ENCODE measurements at regions not wholly inside any gene's neighbourhood (a gene's known extent, or its start where the extent isn't known, plus 50 kb on each side); places are given as distances from the start of the nearest gene placed in this dataset.
"Not testable (repeated sequence)": the region's sequence is repeated elsewhere in the genome, so short reads cannot be mapped to it uniquely, and the experiment has no call there.

GRCh38 chr2:234869164-234869563, 82.7 kb upstream of the SH3BP4 start:
- TF ChIP-seq CTCF (IDR thresholded peaks at IDR 0.05; ENCODE audit: low read depth, low read length) = no peak

DNA sequence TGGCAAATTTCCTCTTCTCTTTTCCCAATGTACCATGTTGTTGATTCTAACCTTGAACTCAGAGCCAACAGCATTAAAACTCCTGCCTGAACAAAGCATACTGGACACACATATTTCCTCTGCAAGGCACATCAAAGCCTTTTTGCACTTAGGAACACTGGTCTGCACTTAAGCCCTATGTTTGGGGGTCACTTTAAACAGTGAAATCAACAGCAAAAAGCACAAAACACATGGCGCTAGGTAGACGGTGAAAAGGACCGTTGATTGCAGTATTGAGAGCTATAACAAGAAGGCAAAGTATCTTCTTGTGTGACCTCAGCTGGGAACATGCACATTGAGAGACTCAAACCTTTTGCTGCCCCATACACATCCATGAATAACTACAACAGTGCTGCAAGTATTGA, 83.9 kb upstream of the SH3BP4 start:
- no peak for TF ChIP-seq CTCF (IDR thresholded peaks at IDR 0.05; ENCODE audit: low read depth, low read length)
- no peak for DNase-seq (ENCODE audit: extremely low read depth, low read depth)

More at GRCh38 chr2:234869164-234869563, 82.7 kb upstream of the SH3BP4 start:
- no peak for DNase-seq (ENCODE audit: extremely low read depth, low read depth)

GRCh38 chr2:234865586-234865985, 86.2 kb upstream of the SH3BP4 start:
- no peak for TF ChIP-seq CTCF (IDR thresholded peaks at IDR 0.05; ENCODE audit: low read depth, low read length)
- no peak for DNase-seq (ENCODE audit: extremely low read depth, low read depth)

DNA sequence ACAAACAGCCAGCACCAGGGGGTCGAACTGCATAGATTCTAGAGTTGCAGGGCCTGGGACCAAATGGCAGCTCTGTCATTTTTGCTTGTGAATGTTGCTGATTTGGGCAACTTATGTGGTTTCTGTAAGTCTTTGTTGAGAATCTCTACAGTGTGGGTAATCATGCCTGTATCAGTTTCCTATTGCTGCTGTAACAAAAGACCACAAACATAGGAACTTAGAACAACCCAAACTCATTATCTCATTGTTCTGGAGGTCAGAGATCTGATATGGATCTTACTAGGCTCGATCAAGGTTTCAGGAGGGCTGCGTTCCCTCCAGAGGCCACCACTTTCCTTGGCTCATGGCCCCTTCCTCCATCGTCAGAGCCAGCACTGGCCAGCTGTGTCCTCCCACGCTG, 86.8 kb upstream of the SH3BP4 start:
- no peak for TF ChIP-seq CTCF (IDR thresholded peaks at IDR 0.05; ENCODE audit: low read depth, low read length)
- no peak for DNase-seq (ENCODE audit: extremely low read depth, low read depth)

DNA sequence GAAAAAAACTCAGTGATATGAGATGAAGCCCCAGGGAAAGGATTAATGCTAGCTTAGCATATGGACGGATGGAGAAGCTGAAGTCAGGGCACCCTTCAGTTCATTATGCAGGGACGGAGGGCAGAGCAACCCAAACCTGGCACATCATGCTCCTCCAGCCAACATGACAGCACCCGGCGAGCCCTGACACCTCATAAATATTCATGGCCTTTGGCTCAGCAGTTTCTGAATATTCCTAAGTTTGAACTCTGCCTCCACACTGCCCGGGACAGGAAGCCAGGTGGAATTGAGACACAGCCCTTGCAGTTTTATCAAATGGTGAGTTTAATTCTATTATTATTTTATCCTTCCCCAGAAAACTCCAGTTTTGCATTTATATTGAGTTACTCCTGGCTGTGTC, 87.3 kb upstream of the SH3BP4 start:
- DNase-seq (ENCODE audit: extremely low read depth, low read depth) = no peak
- no peak for TF ChIP-seq CTCF (IDR thresholded peaks at IDR 0.05; ENCODE audit: low read depth, low read length)

DNA sequence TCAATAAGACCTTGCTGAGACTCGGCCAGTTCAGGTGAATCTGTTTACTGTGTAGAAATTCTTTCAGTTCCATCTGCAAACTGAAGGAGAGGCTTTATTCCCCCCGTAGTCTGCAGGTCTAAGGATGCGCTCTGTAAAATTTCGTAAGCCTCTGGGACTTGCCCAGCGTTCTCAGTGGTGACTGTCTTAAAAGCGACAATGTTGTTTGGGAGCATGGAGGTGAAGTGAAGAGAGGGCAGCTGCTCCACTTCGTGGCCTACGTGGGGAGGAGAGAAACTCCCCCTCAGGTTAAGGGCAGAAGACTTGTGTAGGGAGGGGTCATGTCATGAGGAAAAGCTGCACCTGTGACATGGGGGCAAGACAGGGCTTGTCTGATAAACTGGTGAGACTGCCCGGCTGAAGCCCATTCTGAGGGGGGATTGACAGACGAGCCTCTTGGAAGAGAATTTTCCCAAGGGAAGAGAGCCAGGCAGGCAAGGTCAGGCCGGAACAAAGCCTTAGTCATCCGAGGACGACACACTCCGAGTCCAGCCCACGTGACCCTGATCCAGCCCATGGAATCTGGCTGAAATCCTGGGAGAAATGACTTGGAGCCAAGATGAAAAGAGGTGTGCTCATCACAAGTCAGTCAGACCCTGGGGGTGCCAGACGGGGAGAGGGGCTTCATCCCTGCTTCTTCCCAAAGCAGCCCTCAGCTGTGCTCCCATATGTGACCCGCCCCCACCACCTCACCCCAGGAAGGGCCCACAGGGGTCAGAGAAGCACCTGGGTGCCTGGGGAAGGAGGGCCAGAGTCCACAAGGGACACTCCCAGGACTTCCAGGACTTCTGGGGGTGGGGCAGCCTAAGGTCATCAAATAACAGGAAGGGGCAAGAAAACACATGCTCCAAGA, 88.5 kb upstream of the SH3BP4 start:
- DNase-seq (ENCODE audit: extremely low read depth, low read depth) = no peak
- no peak for TF ChIP-seq CTCF (IDR thresholded peaks at IDR 0.05; ENCODE audit: low read depth, low read length)

- no peak for TF ChIP-seq CTCF (IDR thresholded peaks at IDR 0.05; ENCODE audit: low read depth, low read length)
- no peak for DNase-seq (ENCODE audit: extremely low read depth, low read depth)
Observed at GRCh38 chr2:234861841-234862735, 89.7 kb upstream of the SH3BP4 start.

DNA sequence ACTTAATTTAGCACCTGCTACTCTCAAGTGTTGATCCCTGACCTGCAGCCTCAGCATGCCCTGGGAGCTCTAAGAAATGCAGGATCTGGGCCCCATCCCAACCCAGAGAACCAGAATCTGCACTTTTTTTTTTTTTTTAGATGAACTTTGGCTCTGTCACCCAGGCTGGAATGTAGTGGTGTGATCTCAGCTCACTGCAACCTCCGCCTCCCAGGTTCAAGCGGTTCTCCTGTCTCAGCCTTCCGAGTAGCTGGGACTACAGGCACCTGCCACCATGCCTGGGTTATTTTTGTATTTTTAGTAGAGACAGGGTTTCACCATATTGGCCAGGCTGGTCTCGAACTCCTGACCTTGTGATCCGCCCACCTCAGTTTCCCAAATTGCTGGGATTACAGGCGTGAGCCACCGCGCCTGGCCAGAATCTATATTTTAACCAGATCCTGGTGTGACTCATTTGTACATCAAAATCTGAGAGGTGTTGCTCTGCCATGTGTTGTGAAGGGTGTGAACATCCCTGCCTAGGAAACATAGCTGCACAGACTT, 92.4 kb upstream of the SH3BP4 start:
- DNase-seq (ENCODE audit: extremely low read depth, low read depth) = not testable (repeated sequence)
